AG09309 (cell line): ENCODE measurements at regions not wholly inside any gene's neighbourhood (a gene's known extent, or its start where the extent isn't known, plus 50 kb on each side); places are given as distances from the start of the nearest gene placed in this dataset.

Experiments
- DNase-seq: peaks from one replicate; pipeline ENCODE4 v3.0.0-alpha.2; 2010; ENCODE audit warnings: low read depth
- H3K4me3 ChIP-seq: 2 replicates; pipeline ENCODE4 v1.5.1; 2011; ENCODE audit warnings: mild to moderate bottlenecking, low read depth, low read length, moderate library complexity; ENCODE audit not compliant: control insufficient read depth
- CTCF ChIP-seq: IDR thresholded peaks from 2 replicates; pipeline ENCODE4 v1.5.1; 2011; ENCODE audit warnings: mild to moderate bottlenecking, low read depth, low read length, inconsistent platforms; ENCODE audit not compliant: insufficient read depth, control insufficient read depth; ENCODE audit errors: missing control alignments

DNA sequence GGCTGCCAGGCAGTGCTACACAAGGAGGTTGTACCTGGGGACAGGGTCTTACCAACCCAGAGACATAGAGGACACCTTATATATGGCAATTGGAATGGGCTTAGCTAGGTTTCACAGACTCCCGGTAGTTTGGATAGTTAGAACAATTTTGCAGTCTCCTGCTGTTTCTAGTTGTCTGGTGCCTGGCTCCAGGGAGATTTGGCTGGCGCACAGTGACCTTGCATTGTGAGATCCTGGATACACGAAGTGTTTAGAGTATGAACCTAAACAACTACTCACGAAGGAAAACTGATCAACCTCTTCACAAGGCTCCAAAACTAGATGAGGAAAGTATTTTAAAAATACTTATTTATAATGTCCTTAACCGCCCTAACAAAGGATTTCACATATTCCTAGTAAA lies 614.7 kb downstream of the FAM181B start:
- H3K4me3 ChIP-seq = no peak overlapping the region
- no peak for DNase-seq
- TF ChIP-seq CTCF = no peak

DNA sequence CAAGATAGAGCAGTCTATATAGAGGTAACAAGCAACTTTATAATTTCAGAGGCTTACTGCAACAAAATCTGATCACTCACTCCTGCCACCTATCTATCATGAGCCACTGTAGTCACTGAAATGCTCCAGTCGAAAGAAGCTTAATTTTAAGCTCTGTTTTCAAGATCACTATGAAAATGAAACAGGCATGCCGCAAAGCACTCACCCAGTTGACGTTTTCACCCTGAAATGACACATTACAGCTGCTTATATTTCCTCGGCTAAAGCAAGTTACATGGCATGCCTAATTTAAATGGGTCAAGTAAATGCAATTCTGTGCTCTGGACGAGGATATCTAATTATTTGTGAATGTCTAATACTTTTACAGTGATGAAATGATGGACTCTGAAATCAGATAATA lies 616.3 kb downstream of the FAM181B start:
- TF ChIP-seq CTCF = no peak
- no peak overlapping the region for H3K4me3 ChIP-seq
- DNase-seq = no peak

- no peak for DNase-seq
- H3K4me3 ChIP-seq = no peak overlapping the region
- TF ChIP-seq CTCF = no peak
Observed at GRCh38 chr11:82105331-82105998, 628.2 kb downstream of the FAM181B start.

DNA sequence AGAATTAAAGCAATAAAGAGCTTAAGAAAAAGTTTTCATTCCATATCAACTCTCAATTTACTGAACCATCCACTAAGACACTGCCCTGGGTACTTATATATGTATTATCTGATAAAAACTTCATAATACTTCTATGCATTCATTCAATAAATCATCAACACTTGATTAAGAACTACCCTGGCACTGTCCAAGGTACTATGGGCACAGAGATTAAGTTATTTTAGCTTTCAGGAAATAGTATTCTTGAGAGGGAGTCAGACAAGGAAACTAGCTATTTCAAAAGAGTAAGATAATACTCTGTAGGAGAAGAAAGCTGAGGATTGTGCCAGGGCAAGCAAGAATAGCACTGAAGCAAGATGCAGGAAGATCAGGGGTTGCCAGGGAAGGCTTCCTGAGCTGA lies 640.8 kb downstream of the FAM181B start:
- TF ChIP-seq CTCF = no peak
- DNase-seq = no peak
- H3K4me3 ChIP-seq = no peak overlapping the region

DNA sequence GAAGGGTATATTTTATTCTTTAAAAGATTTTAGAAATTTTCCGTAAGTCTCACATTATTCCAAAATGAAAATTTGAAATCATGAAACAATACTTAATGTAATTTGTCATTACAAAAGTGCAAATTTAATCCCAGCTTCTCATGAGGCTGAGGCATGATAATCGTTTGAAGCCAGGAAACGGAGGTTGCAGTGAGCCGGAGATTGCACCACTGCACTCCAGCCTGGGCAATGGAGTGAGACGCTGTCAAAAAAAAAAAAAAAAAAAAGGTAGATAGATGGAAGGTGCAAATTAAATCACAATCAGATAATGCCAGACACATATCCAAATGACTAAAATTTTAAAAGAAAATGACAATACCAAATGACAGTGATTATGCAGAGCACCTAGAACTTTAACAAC lies 644.2 kb downstream of the FAM181B start:
- H3K4me3 ChIP-seq = no peak overlapping the region

GRCh38 chr11:82085493-82085892 lies 648.2 kb downstream of the FAM181B start:
- no peak for TF ChIP-seq CTCF
- H3K4me3 ChIP-seq = no peak overlapping the region
- no peak for DNase-seq

More for the DNA sequence above, 644.2 kb downstream of the FAM181B start:
- no peak for DNase-seq
- no peak for TF ChIP-seq CTCF
